GM23338 (cell line): ENCODE measurements at regions not wholly inside any gene's neighbourhood (a gene's known extent, or its start where the extent isn't known, plus 50 kb on each side); places are given as distances from the start of the nearest gene placed in this dataset.

Source experiments
- ATAC-seq: fragments of 200-7000 bp; cut with Tn5 transposase; 3 replicates; pipeline ENCODE4 v1.9.1; 2020
- DNase-seq: peaks from one replicate; pipeline ENCODE4 v3.0.0-alpha.2; 2015; ENCODE audit warnings: low spot score
- H2AFZ ChIP-seq: fragments of 200-600 bp; sonication (generic); 2 replicates; pipeline ENCODE4 v1.8.0; 2016; ENCODE audit warnings: antibody characterized with exemption, mild to moderate bottlenecking, moderate library complexity
- H3F3A ChIP-seq: fragments of 200-600 bp; sonication (generic); replicated peaks from 2 replicates; pipeline ENCODE4 v1.8.0; 2017; ENCODE audit warnings: antibody characterized with exemption, mixed run types, low read depth
- H3K27ac ChIP-seq: fragments of 200-600 bp; sonication (generic); 2 replicates; pipeline ENCODE4 v1.6.1; 2016; ENCODE audit warnings: low read depth
- H3K27me3 ChIP-seq: fragments of 200-600 bp; sonication (generic); 2 replicates; pipeline ENCODE4 v1.8.0; 2016; ENCODE audit warnings: mild to moderate bottlenecking, mixed run types, moderate library complexity; ENCODE audit not compliant: insufficient read depth
- H3K36me3 ChIP-seq: fragments of 200-600 bp; sonication (generic); 2 replicates; pipeline ENCODE4 v1.8.0; 2016; ENCODE audit warnings: mild to moderate bottlenecking; ENCODE audit not compliant: insufficient read depth
- H3K4me1 ChIP-seq: fragments of 200-600 bp; sonication (generic); 2 replicates; pipeline ENCODE4 v1.8.0; 2016; ENCODE audit warnings: mild to moderate bottlenecking, moderate library complexity; ENCODE audit not compliant: insufficient read depth
- H3K4me2 ChIP-seq: fragments of 200-600 bp; sonication (generic); 2 replicates; pipeline ENCODE4 v1.7.1; 2017; ENCODE audit warnings: mixed run types
- H3K4me3 ChIP-seq: fragments of 200-600 bp; sonication (generic); 2 replicates; pipeline ENCODE4 v1.6.1; 2016; ENCODE audit warnings: mixed run types
- H3K79me2 ChIP-seq: fragments of 200-600 bp; sonication (generic); replicated peaks from 2 replicates; pipeline ENCODE4 v1.8.0; 2017; ENCODE audit warnings: mild to moderate bottlenecking; ENCODE audit not compliant: insufficient read depth
- H3K9me2 ChIP-seq: fragments of 200-600 bp; sonication (generic); 2 replicates; pipeline ENCODE4 v1.8.0; 2017; ENCODE audit not compliant: insufficient read depth
- H4K20me1 ChIP-seq: fragments of 200-600 bp; sonication (generic); replicated peaks from 2 replicates; pipeline ENCODE4 v1.8.0; 2017; ENCODE audit warnings: mild to moderate bottlenecking; ENCODE audit not compliant: insufficient read depth
- H3K27ac Mint-ChIP-seq: 2 replicates; pipeline ENCODE4 v1.8.0; 2020; ENCODE audit warnings: inconsistent platforms, mild to moderate bottlenecking, moderate library complexity, mixed read lengths
- H3K27me3 Mint-ChIP-seq: 3 replicates; pipeline ENCODE4 v1.8.0; 2022; ENCODE audit warnings: low read depth, mild to moderate bottlenecking, moderate library complexity, mixed read lengths, inconsistent platforms; ENCODE audit not compliant: insufficient read depth, poor library complexity
- H3K36me3 Mint-ChIP-seq: 3 replicates; pipeline ENCODE4 v1.8.0; 2021; ENCODE audit warnings: low read depth, mild to moderate bottlenecking, inconsistent platforms, moderate library complexity, mixed read lengths
- H3K4me1 Mint-ChIP-seq: 3 replicates; pipeline ENCODE4 v1.8.0; 2020; ENCODE audit warnings: mild to moderate bottlenecking, inconsistent platforms, mixed read lengths
- H3K4me3 Mint-ChIP-seq: 3 replicates; pipeline ENCODE4 v1.8.0; 2021; ENCODE audit warnings: moderate library complexity, mild to moderate bottlenecking, inconsistent platforms, mixed read lengths
- H3K9me3 Mint-ChIP-seq: 3 replicates; pipeline ENCODE4 v1.8.0; 2020; ENCODE audit warnings: moderate library complexity, mild to moderate bottlenecking, inconsistent platforms, mixed read lengths
- CREB1 ChIP-seq: fragments of 250-450 bp; sonication (Bioruptor Pico); IDR thresholded peaks from 2 replicates; pipeline ENCODE4 v1.5.0; 2020; ENCODE audit warnings: low read depth, mild to moderate bottlenecking, moderate library complexity
- CTCF ChIP-seq, 2 experiments: fragments of 200-600 bp in 1 of 2; sonication (generic) in 1 of 2; conservative IDR thresholded peaks; 2 replicates each; pipeline versions ENCODE4 v1.5.1 to v1.6.1; 2016 to 2017; ENCODE audit warnings: antibody characterized with exemption in 2 of 2, low read depth in 2 of 2, mild to moderate bottlenecking in 2 of 2, moderate library complexity in 1 of 2
- ETS1 ChIP-seq: IDR thresholded peaks from 2 replicates; pipeline ENCODE4 v1.6.1; 2016; ENCODE audit warnings: antibody characterized with exemption
- EZH2 ChIP-seq: fragments of 200-600 bp; sonication (generic); IDR thresholded peaks from one replicate; pipeline ENCODE4 v1.8.0; 2017; ENCODE audit warnings: antibody characterized with exemption, mild to moderate bottlenecking, low read depth; ENCODE audit not compliant: unreplicated experiment
- NANOG ChIP-seq: IDR thresholded peaks from 2 replicates; pipeline ENCODE4 v1.6.1; 2016; ENCODE audit warnings: antibody characterized with exemption, borderline replicate concordance
- POLR2AphosphoS5 ChIP-seq: IDR thresholded peaks from 2 replicates; pipeline ENCODE4 v1.6.1; 2016; ENCODE audit warnings: antibody characterized with exemption, low read depth
- REST ChIP-seq: IDR thresholded peaks from one replicate; pipeline ENCODE4 v1.6.1; 2018; ENCODE audit warnings: antibody characterized with exemption; ENCODE audit not compliant: unreplicated experiment
- ZNF114 ChIP-seq: fragments of 250-450 bp; sonication (Bioruptor Pico); IDR thresholded peaks from 2 replicates; pipeline ENCODE4 v1.5.0; 2020; ENCODE audit warnings: mild to moderate bottlenecking, moderate library complexity
- ZNF331 ChIP-seq: fragments of 250-450 bp; sonication (Bioruptor Pico); IDR thresholded peaks from 2 replicates; pipeline ENCODE4 v1.5.0; 2020; ENCODE audit warnings: low read depth, mild to moderate bottlenecking, moderate library complexity

GRCh38 chr11:13183826-13184196, 93.8 kb upstream of the BMAL1 start:
- Histone ChIP-seq H3K27ac (no peak overlapping the region), H3K79me2 (no peaks in the 10 kb centered on the region), H3K4me2 (no peak overlapping the region), H4K20me1 (no peaks in the 10 kb centered on the region), H3F3A (no peaks in the 10 kb centered on the region), H3K4me3 (no peak overlapping the region), H3K9me2 (0 out of 2 replicates have a peak, but pooled peaks cover 4% of the 10 kb centered on the region), H2AFZ (no peak overlapping the region), H3K27me3 (no peaks in the 10 kb centered on the region), H3K36me3 (no peaks in the 10 kb centered on the region), H3K4me1 (no peaks in the 10 kb centered on the region; the same call in 1 of the 2 replicates)
- Mint-ChIP-seq H3K4me1 (no peaks in the 10 kb centered on the region), H3K27me3 (no peaks in the 10 kb centered on the region), H3K36me3 (peaks cover 10% of the 10 kb centered on the region; the same call in 2 of the 3 replicates), H3K4me3 (no peak overlapping the region), H3K9me3 (peaks cover 25% of the 10 kb centered on the region), H3K27ac (no peak overlapping the region)
- ATAC-seq (no peak), DNase-seq (no peak)
- TF ChIP-seq ZNF114 (CRISPR knock-in tag) = no peak
- TF ChIP-seq ETS1 = no peak

DNA sequence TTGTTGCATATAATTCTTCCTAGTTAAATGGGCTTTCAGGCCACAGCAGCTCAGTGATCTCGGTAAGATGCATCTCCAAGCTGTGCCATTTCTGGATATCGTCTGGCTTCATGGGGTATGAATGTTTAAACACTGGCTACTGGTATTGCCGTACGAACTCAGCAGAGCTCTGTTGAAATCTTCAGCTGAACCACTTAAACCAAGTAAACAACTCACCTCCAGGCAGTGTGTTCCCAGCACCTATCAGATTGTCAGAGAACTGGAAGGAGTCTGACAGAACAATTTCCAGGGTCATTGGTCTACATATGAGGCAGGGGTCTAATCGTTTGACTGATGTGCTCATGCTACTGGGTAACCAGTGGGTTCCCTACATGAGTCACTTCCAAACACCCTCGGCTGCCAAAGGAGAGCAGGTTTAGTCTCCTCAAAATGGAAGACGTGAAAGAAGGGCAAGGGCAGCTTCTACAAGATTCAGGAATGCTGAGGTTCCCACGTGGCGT, 93.2 kb upstream of the BMAL1 start:
- no peak overlapping the region for H3K4me3 Mint-ChIP-seq
- no peaks in the 10 kb centered on the region for H4K20me1 ChIP-seq
- peaks cover 12% of the 10 kb centered on the region for H3K36me3 Mint-ChIP-seq
- no peak overlapping the region for H3K27ac Mint-ChIP-seq
- no peaks in the 10 kb centered on the region for H3K4me1 Mint-ChIP-seq
- 0 out of 2 replicates have a peak, but pooled peaks cover 4% of the 10 kb centered on the region for H3K9me2 ChIP-seq
- no peaks in the 10 kb centered on the region for H3K36me3 ChIP-seq
- H3K27me3 Mint-ChIP-seq = no peaks in the 10 kb centered on the region
- DNase-seq = no peak
- H3F3A ChIP-seq = no peaks in the 10 kb centered on the region
- no peaks in the 10 kb centered on the region for H3K27me3 ChIP-seq
- H2AFZ ChIP-seq = no peak overlapping the region
- peaks cover 28% of the 10 kb centered on the region for H3K9me3 Mint-ChIP-seq
- H3K79me2 ChIP-seq = no peaks in the 10 kb centered on the region
- H3K4me1 ChIP-seq = no peaks in the 10 kb centered on the region; the same call in 1 of the 2 replicates
- H3K27ac ChIP-seq = no peak overlapping the region
- no peak for ATAC-seq
- H3K4me2 ChIP-seq = no peak overlapping the region
- H3K4me3 ChIP-seq = no peak overlapping the region
- no peak for TF ChIP-seq NANOG
- TF ChIP-seq ZNF331 = no peak
- no peak for TF ChIP-seq POLR2AphosphoS5
- no peak for TF ChIP-seq ZNF114 (CRISPR knock-in tag)
- no peak for TF ChIP-seq EZH2
- no peak for TF ChIP-seq REST
- no peak for TF ChIP-seq CTCF (conservative IDR thresholded peaks at IDR 0.05; ENCODE audit: low read depth in 2 of 2)
- no peak for TF ChIP-seq CREB1 (CRISPR knock-in tag)
